GM21825 (cell line): ENCODE measurements at regions not wholly inside any gene's neighbourhood (a gene's known extent, or its start where the extent isn't known, plus 50 kb on each side); places are given as distances from the start of the nearest gene placed in this dataset.
"Not testable (repeated sequence)": the region's sequence is repeated elsewhere in the genome, so short reads cannot be mapped to it uniquely, and the experiment has no call there.

Experiments
- ATAC-seq: cut with Tn5 transposase; IDR thresholded peaks from one replicate; pipeline ENCODE4 v1.9.1; 2021; ENCODE audit warnings: mild to moderate bottlenecking, moderate library complexity; ENCODE audit not compliant: unreplicated experiment

DNA sequence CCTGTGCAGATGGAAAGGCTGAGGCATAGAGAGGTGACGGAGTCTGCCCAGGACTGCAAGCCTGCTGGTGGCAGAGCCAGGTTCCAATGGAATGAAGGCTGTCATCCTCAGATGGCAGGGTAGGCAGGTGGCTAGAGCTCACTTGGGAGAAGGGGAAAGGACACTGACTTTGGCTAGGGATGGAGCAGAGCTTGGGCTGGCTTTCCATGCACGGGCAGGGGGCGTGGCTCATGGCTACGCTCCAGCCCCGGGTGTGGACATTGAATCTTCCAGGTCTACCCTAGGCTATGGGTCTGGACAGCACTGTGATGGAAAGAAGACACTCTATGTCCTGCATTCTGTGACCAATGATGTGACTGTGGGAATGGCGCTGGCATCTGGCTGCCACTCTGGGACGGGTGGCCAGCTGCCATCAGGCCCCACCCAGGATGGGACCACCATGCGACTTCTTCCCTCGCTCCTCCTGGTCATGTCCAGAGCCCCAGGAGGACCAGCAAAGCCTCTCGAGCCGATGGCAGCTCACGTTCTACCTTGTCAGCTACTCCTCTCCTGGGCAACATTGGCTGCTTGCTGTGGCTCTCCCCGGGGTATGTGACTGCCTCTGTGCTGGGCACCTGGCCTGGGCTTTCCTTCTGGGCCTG is 398.7 kb downstream of the TMEM121 start:
- no peak for ATAC-seq

DNA sequence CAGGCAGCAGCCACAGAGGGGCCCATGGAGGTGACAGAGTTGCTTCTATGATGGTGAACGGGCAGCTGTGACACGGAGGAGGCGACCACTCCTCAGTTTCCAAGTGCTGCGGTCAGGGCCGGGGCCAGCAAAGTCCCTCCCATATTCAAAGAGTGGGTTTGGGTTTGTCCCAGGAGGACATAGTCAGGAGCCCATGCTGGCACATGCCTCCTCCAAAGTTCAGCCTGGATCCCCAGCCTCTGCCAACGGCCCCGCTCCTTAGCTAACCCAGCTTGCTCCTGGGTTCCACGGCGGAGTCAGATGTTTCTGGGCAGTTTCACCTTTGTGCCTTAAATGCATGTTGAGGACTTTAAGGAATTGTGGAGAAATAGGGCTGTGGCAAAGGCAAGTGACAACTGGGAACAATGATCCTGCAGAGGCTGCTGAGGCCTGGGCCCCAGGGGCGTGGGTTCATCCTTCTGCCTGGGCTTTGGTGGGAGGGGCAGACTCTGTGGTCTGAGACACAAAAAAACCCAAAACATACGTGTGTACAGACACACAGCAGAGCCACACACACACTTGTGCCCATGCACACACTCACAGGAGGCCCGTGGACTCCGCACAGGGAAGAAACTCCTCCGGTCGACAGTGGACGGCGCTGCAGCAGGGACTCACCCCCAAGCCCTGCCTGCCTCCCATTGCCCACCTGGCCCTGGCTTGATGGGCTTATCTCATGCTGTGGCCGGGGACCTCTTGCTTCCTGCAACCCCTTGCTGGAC is 399.4 kb downstream of the TMEM121 start:
- no peak for ATAC-seq

DNA sequence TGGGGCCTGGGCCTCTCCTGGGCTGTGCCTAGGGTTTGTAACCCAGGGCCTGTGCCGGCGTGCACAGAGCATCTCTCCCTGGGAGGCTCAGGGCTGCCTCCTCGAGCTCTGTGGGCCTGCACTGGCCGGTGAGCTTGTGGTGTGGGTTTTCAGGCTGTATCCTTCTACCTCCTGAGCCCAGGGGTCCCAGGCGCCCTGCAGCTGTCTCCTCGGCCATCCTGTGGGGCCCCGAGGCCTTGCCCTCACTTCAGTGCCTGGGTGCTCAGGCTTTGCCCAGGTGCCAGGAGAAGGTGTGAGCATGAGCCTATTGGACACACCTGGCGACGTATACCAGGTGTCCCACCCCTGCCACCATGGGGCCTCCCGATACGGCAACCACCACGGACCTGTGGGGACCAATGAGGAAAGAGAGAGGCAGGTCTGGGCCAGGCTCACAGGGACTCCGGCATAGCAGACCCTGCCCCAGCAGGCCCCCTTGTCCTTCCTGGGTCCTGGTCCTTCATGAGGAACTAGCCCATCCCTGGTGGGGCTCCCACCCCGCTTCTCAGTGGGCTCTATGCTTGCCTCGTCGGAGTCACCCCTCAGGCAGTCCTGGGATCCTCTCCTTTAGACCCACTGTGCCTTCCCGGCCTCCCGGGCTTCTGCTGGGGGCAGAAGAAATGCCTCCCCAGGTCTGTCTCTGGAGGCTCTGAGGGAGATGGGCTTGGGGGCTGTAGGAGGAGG is 400.2 kb downstream of the TMEM121 start:
- ATAC-seq, result no peak

GRCh38 chr14:105927096-105928060 is 401.0 kb downstream of the TMEM121 start:
- no peak for ATAC-seq

DNA sequence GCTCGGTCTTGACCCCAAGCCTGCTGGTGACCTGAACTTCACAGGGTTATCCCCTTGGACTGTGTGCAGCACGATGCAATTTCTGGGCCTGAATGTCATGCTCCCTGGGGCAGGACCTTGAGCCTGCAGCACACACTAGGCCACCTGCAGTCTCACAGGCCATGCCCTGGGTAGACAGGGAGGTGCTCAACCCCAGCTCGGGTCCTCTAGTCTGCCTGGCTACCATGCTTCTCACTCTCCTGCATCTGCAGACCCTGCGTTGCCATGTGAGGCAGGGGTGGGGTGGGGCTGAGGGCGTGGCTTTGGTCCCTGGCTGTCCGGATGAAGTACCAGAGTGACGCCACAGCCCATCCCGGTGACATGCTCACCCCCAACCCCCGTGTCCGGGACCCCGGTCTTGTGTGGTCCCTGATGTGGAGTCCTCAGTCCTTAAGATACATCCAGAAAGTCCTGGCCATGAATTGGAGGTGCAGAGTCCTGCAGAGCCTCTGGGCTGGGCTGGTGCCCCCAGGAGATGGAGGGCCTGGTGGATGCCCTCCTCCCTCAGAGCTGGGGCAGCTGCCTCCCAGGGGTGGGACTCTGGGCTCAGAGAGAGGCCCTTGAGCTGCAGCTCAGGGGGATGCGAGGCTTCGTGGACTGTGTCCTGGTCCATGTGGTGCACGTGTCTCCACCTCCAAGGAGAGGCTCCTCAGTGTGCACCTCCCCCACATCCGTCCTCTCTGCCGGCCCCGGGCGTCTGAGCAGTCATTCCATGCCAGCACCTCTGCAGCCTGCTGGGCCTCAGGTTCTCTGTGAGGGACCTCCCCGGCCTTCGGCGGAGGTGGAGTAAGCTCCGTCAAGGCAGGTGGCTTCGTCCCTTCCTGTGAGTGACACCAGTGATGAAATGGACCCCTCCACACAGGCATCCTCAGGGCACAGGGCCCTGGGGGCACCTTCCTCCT is 402.1 kb downstream of the TMEM121 start:
- ATAC-seq, result not testable (repeated sequence)

GRCh38 chr14:105929327-105930081 is 403.1 kb downstream of the TMEM121 start:
- ATAC-seq, result no peak

GRCh38 chr14:105930572-105930971 is 404.2 kb downstream of the TMEM121 start:
- no peak for ATAC-seq

- ATAC-seq, result no peak
Measured at GRCh38 chr14:105931808-105932483, 405.6 kb downstream of the TMEM121 start.

DNA sequence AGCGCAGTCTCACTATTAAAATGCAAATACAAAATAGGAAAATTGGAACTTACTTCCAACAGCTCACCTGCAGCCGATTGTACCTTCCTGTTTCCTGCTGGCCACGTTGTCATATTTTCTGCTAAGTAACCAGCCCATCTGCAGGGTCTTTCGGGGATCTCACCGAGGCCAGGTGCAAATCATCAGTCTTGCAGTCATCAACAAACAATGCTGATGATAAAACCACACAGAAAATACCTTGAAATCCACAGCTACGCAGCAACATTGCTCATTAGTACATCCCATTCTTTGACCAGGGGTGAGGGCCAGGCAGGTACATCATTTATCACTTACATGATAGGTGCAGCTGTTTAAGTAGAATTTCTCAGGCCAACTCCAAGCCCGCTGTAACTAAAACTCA is 406.9 kb downstream of the TMEM121 start:
- no peak for ATAC-seq

DNA sequence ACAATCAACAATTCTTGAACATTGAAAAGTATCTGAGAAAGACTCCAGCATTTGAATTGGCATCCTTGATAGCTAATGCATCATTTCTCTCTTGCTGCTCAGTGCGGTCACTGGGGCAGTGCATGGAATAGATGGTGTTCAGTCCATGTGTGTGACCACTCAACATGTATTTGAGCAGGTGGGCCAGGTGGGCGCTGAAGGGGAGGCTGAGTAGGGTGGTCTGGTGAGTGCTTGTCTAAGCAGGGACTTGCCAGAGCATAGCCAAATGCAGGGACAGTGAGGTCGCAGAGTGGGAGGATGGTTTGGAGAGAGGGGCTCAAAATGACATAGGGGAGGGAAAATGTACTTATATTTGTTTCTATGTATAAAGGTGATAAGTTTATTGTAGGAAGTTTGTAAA is 409.0 kb downstream of the TMEM121 start:
- no peak for ATAC-seq

DNA sequence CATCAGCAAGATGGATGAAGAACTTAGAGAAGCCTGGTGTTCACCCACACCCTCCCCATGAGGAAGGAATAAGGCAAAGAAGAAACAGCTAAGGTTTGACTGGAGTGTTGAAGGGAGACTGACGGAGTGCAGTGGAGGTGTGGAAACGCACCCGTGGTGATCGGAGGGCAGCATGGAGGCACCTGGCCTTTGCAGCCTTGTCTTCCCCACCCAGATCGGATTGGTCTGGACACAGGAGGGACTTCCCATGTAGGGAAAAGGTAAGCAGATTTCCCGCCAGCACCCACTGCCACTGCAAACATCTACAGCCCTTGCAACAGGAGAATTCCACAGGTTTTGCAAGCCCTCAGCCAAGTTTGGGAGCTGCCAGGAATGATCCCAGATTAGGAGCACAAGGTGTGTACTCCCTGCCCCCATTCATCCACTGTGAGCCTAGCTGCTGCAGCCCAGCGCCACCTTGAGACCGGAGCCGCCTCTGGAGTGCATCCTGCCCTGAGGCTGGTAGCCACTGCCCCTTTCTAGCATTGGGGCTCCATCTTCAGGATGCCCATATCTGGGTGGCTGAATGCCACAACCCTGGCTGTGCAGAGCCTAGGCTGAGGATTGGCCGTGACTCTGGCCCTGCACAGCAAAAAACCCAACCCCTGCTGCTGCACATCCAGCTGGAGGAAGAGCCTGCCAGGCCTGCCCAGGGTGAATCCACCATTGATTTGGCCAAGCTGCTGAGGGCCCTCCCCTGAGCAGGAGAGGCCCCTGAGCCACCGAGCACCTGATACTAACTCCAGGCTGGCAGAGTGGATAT is 411.1 kb downstream of the TMEM121 start:
- no peak for ATAC-seq

DNA sequence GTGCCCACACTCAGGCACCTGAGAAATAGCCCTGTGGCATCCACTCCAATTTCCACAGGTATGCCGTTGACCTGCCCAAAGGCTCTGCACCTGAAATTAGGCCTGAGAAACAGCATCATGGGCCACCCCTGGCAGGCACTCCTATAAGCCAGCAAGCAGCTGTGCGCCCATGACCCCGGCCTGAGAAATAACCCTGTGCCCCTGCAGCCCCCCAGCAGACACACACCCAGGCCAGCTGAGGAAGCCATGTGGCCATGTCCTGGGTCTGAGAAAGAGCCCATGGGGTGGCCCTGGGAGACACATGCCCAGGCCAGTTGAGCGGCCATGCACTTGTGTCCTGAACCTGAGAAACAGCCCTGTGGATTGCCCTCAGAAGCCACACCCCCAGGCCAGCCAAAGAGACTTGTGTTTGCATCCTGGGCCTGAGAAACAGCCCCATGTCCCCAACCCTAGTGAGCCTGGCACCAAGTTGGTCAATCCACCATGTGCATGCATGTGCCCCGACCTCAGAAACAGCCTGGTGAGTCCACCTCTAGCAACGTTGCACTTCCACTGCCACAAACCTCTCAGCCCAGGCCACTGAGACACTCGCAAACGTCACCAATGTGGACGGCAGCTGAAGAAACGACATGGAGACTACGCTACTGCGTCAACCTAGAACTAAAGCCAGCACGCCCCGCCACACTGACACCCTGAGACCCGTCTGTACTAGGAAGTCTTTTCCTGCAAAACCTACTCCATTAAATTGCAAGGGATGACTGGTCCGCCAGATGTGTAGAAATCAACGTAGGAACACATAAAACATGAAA is 411.9 kb downstream of the TMEM121 start:
- ATAC-seq, result no peak

DNA sequence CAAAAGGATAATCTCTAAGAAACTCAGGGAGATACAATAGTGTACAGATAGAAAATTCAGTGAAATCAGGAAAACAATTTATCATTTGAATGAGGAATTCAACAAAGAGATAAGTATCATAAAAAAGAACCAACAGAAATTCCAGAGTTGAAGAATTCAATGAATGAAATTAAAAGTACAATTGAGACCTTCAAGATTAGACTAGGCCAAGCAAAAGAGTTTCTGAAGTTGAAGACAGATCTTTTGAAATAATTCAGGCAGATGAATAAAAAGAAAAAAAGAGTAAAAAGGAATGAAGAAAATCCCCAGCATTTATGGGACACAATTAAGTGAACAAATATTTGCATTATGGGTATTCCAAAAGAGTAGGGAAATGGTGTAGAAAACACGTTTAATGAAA is 412.6 kb downstream of the TMEM121 start:
- ATAC-seq, result no peak

DNA sequence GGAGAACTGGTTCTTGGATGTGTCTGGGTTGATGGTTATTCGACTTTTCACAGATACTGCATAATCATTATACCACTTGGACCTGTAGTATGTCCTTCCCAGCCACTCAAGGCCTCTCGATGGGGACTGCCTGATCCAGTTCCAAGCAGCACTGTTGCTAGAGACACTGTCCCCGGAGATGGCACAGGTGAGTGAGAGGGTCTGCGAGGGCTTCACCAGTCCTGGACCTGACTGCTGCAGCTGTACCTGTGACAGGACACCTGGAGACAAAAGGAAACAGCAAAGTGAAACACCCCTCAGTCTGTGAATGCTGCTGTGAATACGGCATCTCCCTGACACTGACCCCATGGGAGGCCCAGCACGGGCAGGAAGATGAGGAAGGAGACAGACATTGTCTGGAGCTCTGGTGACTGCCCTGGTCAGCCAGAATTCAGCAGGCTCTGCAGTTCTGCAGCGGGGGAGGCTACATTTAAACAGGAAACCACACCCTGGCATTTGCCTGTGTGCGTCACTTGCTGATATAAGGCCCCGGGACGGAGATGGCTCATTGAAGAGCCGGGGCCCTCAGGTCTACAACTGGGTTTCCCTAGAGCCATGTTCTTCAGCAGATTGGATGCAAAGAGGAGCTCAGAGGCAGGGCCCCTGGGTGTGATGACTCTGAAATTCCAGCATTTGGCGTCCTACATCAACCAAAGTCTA is 413.6 kb downstream of the TMEM121 start:
- ATAC-seq, result no peak

DNA sequence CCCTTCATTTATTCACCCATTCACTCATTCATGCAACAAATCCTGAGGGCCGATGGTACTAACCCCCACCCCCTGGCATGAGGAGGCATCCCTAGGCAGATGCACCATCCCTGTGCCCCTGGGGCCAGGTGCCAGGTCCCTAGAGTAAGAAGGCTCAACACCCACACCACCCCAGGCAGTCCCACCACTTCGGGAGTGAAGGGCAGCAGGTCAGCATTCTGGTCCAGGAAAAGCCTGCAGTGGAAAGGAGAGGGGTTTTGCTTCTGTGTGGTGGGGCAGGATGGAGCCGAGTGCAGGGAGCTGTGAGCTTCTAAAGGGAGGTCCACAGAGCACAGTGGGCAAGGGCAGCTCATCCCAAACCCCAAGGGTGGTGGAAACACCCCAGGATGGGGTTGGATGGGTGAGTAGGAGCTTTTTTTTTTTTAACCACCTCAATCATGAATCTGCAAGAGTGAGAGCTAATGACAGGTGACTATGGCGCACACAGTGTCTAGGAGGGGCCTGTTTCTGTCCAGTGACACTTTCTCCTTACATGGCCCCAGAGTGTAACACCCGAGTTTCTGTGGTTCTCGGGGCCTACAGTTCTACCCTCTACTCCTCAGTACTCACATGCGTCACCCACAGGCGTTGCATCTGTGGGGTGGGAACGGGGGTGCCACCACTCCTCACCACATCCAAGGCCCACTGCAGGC is 414.3 kb downstream of the TMEM121 start:
- no peak for ATAC-seq
